NOMO-1 treated with DMSO at 0.1 percent for 48 hours (cell line): ENCODE measurements at regions not wholly inside any gene's neighbourhood (a gene's known extent, or its start where the extent isn't known, plus 50 kb on each side); places are given as distances from the start of the nearest gene placed in this dataset.
"Not testable (repeated sequence)": the region's sequence is repeated elsewhere in the genome, so short reads cannot be mapped to it uniquely, and the experiment has no call there.

Experiments used
- DNase-seq: peaks from one replicate; lab custom pipeline; 2025; ENCODE audit not compliant: unreplicated experiment; lab: John Stamatoyannopoulos, UW

- DNase-seq: no peak
Measured at GRCh38 chr4:96395747-96396146, 555.9 kb downstream of the PDHA2 start.

GRCh38 chr4:96406742-96407141, 566.8 kb downstream of the PDHA2 start:
- DNase-seq: no peak

GRCh38 chr4:96407225-96407624, 567.3 kb downstream of the PDHA2 start:
- no peak for DNase-seq

DNA sequence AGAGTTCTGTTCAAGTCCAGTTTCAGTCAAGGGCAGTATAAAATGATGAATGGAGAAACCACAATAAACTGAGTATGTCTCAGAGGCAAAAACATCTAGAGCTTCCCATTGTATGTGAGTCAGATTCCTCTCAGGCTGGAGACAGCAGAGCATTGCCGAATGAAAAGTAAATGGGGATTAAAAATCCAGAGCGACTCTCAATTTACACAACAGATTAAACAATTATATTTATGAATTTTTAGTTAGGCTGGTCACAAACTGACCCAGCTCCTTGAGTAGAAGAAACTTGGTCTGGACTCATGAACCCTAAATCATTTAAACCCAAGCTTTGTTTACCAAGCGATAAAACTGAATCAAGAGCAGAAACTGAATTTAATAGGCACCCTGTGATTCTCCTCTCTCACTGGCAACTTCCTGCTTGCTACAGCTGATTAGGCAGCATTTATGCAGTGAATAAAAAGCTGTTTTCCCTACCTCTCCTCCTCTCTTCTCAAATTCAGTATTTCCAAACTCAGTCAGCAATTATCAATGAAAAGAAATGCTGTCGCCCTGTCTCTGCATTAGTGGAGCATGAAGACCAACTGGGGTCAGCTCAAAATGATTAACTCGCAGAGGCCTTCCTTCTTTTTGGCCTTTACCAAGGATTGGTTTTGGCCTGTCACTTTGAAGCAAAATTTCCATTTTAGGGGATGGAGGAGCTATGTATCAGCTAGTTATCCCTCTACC, 568.0 kb downstream of the PDHA2 start:
- DNase-seq: no peak

DNA sequence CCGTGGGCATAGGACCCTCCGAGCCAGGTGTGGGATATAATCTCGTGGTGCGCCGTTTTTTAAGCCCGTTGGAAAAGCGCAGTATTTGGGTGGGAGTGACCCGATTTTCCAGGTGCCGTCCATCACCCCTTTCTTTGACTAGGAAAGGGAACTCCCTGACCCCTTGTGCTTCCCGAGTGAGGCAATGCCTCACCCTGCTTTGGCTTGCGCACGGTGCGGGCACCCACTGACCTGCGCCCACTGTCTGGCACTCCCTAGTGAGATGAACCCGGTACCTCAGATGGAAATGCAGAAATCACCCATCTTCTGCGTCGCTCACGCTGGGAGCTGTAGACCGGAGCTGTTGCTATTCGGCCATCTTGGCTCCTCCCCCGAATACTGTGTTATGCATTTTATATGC, 575.0 kb downstream of the PDHA2 start:
- not testable (repeated sequence) for DNase-seq

DNA sequence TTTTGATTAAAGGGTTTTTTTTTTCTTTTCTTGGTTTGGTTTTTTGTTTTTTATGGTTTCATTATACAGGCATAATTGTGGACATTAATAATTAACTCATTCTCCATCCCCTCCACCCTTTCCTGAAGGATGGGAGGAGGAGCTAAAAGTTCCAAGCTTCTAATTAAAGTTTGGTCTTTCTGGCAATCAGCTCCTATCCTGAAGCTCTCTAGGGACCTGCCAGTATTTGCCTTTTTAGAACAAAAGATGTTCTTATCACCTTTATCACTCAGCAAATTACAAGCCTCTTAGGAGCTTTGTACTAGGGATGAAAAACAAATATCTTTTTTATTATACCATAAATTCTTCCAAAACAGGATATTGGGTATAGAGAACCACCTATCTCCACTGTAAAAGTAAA, 589.8 kb downstream of the PDHA2 start:
- no peak for DNase-seq

- DNase-seq: no peak
Measured at GRCh38 chr4:96431094-96431493, 591.2 kb downstream of the PDHA2 start.

DNA sequence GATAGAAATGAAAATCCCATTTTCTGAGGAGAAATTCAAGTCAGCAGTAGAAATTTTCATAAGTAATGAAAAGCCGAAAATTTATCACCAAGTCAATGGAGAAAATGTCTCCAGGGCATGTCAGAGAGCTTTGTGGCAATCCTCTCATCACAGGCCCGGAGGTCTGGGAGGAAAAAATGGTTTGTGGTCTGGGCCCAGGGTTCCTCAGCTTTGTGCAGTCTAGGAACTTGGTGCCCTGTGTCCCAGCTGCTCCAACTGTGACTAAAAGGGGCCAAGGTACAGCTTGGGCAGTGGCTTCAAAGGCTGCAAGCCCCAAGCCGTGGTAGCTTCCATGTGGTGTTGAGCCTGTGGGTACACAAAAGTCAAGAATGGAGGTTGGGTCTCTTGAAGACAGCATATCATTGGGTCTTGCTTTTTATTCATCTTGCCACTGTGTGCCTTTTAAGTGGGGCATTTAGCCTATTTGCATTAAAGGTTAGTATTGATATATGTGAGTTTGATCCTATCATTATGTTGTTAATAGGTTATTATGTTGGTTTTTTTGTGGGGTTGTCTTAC, 608.5 kb downstream of the PDHA2 start:
- no peak for DNase-seq

DNA sequence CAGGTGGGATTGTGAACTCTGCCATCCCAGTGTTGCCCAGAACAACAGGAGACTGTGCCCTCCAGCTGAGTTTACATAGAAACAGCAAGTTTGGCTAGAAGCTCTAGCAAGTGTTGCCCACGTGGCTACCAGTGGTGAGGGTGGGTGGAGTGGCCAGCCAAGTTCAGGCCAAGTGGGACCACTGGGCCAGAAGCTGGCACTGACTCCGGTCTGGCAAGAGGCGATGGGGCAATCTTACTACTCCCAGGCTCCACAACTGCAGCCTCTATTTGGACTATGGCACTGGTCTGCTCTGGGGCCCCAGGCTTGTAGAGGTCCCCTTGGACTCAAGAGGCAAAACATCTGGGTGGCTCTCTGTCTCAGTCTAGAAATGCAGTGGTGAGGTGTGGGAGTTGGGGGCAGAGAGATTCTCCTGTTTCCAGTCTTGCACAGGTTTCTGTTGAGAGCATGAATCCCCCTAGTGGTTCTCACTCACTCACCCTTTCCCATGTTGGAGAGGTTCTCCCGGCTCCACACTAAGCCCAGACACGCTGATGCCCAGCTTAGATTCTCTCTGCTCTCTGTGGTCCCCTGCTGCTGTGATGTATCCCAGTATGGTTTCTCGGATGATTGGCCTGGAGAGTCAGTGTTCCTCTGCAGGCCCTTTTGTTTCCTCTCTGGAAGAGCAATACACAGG, 615.3 kb downstream of the PDHA2 start:
- no peak for DNase-seq

GRCh38 chr4:96458031-96458430, 618.1 kb downstream of the PDHA2 start:
- not testable (repeated sequence) for DNase-seq

DNA sequence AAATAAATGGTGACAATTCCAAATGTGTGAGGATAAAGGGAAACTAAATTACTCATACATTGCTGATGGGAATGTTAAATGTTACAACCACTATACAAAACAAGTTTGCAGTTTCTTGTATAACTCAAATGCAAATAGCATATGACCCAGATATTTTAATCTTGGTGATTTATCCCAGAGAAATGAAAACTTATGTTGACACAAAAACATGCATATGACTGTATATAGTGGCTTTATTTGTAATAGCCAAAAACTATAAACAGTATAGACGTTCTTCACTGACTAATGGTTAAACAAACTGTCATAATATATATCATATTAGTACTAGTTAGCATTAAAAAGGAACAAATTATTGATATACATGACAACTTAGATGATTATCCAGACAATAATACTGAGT, 619.2 kb downstream of the PDHA2 start:
- no peak for DNase-seq

DNA sequence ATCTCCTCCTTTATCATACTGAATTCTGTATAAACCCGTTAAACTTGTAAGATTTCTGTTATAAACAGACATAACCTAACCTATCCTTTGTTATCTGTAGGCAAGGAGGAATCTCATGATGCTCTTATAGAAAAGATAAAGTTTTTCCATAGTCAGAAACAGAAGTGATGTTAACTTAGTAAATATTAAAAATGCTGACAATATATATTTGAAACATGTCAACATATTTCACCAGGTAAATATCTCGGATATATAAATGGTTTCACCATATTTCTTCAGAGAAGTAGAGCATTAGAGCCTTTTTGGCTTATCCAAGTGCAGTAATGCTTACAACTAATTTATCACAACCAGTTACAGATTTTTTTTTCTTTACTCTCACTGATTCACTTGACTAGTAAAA, 625.9 kb downstream of the PDHA2 start:
- no peak for DNase-seq

GRCh38 chr4:96471956-96472867, 632.3 kb downstream of the PDHA2 start:
- DNase-seq: no peak

- no peak for DNase-seq
Measured at GRCh38 chr4:96473246-96473645, 633.4 kb downstream of the PDHA2 start.

DNA sequence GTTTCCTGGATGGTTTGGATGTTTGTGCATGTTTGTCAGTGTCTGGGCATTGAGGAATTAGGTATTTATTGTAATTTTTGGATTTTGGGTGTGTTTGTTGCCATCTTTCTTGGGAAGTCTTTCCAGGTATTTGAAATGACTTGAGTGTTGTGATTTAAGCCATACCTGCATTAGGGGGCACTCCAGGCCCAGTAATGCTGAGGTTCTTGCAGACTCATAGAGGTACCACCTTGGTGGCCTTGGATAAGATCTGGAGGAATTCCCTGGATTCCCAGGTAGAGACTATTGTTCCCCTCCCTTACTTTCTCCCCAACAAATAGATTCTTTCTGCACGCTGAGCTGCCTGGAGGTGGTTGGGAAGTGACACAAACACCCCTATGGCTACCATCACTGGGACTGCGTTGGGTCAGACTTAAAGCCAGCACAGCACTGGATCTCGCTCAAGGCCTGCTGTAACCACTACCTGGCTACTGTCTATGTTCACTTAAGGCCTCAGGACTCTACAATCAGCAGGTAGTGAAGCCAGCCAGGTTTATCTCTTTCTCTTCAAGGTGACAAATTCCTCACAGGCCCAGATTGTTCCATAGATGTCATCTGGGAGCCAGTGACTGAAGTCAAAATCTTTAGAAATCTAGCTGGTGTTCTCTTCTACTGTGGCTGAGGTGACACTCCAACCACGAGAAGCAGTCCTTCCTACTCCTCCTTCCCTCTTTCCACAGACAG, 643.6 kb downstream of the PDHA2 start:
- no peak for DNase-seq

DNA sequence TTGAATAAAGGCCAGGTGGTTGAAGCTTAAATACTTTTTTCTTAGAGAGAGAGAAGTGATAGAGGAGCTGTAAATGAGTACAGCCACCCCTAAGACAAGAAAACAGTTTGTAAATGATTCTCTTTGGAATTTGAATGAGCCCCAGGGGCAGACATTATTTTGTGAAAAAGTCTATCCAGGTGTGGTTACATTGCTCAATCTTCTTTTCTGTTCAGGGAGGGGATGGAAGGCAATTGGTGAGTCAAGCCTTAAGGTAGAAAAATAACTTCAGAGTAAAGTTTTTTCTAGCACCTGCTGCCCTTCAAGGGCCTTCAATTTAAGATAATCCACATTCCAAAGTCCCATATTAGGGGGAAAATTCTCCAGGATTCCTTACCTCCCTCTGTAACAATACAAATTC, 646.7 kb downstream of the PDHA2 start:
- no peak for DNase-seq

DNA sequence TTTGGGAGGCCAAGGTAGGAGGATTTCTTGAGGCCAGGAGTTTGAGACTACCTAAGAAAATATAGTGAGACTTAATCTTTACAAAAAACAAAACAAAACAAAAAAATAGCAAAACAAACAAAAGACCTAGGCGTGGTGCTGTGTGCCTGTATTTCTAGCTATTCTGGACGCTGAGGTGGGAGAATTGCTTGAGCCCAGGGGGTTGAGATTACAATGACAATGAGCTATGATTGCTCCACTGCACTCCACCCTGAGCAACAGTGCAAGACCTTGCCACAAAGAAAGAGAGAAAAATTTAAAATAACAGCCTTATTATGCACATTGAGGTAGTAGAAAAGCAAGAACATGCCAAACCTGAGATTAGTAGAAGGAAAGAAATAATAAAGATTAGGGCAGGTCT, 657.7 kb downstream of the PDHA2 start:
- no peak for DNase-seq

GRCh38 chr4:96504386-96504785, 664.5 kb downstream of the PDHA2 start:
- no peak for DNase-seq

DNA sequence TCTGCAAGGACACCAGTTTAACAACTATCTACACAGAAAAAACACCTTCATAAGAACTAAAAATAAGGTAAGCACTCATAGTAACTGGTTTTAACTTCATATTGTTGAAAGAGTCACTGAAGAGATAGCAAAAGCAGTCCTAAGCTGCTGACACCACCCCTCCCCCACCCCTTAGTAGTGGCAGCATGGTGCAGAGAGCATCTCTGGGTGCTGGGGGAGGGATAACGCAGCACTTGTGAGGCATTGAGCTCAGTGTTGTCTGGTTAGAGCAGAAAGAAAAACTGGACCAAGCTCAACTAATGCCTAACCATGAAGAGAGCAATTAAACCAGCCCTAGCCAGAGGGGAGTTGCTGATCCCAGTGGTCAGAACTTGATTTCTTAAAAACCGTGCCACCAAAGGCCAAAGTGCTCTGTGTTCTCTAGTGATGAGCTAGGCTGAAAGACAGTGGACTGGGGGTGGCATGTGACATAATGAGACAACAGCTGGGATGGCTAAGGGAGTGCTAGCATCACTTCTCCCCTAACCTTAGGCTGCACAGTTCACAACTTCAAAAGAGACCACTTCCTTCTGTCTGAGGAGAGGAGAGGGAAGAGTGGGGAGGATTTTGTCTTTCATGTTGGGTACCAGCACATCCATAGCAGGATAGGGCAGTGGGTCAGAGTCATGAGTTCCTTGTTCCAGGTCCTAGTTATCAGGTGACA, 669.3 kb downstream of the PDHA2 start:
- DNase-seq: no peak

DNA sequence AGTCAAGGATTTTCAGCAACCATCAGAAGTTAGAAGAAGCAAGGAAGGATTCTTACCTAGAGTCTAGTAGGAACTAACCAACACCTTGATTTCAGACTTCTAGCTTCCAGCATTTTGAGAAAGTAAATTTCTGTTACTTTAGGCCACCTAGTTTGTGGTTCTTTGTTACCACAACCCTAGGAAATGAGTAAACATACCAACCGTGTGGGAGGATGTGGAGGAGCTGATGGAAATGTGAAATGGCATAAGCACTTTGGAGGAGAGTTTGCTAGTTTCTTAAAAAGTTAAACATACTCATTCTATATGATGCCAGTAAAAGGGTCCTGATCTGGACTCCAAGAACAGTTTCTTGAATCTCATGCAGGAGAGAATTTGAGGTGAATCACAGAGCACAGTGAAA, 679.4 kb downstream of the PDHA2 start:
- DNase-seq: no peak
